Breast epithelium (tissue), 3 donors: ENCODE measurements at regions not wholly inside any gene's neighbourhood (a gene's known extent, or its start where the extent isn't known, plus 50 kb on each side); places are given as distances from the start of the nearest gene placed in this dataset.

Experiments
- POLR2A ChIP-seq: fragments of 450-650 bp; IDR thresholded peaks from one replicate; pipeline ENCODE4 v1.6.1; 2016; ENCODE audit warnings: antibody characterized with exemption, mild to moderate bottlenecking, moderate library complexity
- POLR2AphosphoS5 ChIP-seq, 3 donors: sonication (generic); formaldehyde crosslinking; IDR thresholded peaks; one replicate each; pipeline ENCODE4 v1.6.1; 2017; ENCODE audit warnings: antibody characterized with exemption in 3 of 3
- TF ChIP-seq, protein P1 (sequence below), 3 donors: fragments of 450-650 bp; IDR thresholded peaks; one replicate each; pipeline ENCODE4 v1.5.1; 2016 to 2017; ENCODE audit warnings: antibody characterized with exemption in 3 of 3, mild to moderate bottlenecking in 3 of 3, moderate library complexity in 3 of 3

DNA sequence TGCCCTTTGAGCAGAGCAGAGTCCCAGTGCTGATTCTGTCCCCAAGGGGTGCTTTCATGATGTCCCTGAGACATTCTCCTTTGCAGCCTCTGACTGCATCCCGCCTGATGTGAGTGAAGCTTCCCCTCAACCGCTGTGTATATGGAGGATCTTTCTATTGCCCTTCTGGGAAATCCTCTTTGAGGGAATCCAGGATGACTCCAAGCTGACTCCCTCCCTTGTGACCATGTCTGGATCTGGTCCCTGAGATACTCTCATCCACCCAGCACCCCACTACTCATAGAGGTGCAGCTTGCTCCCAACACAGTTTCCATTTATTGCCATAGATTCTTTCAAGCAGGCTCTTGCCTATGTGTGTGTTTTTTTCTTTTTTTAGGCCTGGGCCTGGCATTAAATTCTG, 216.5 kb downstream of the SEC61B start:
- TF ChIP-seq, protein P1, sequence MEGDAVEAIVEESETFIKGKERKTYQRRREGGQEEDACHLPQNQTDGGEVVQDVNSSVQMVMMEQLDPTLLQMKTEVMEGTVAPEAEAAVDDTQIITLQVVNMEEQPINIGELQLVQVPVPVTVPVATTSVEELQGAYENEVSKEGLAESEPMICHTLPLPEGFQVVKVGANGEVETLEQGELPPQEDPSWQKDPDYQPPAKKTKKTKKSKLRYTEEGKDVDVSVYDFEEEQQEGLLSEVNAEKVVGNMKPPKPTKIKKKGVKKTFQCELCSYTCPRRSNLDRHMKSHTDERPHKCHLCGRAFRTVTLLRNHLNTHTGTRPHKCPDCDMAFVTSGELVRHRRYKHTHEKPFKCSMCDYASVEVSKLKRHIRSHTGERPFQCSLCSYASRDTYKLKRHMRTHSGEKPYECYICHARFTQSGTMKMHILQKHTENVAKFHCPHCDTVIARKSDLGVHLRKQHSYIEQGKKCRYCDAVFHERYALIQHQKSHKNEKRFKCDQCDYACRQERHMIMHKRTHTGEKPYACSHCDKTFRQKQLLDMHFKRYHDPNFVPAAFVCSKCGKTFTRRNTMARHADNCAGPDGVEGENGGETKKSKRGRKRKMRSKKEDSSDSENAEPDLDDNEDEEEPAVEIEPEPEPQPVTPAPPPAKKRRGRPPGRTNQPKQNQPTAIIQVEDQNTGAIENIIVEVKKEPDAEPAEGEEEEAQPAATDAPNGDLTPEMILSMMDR (IDR thresholded peaks at IDR 0.05): no peak
- TF ChIP-seq POLR2AphosphoS5 (IDR thresholded peaks at IDR 0.05): no peak
- TF ChIP-seq POLR2A: no peak
